ENCODE measurements at regions not wholly inside any gene's neighbourhood (a gene's known extent, or its start where the extent isn't known, plus 50 kb on each side); places are given as distances from the start of the nearest gene placed in this dataset.
"Not testable (repeated sequence)": the region's sequence is repeated elsewhere in the genome, so short reads cannot be mapped to it uniquely, and the experiment has no call there.

DNA sequence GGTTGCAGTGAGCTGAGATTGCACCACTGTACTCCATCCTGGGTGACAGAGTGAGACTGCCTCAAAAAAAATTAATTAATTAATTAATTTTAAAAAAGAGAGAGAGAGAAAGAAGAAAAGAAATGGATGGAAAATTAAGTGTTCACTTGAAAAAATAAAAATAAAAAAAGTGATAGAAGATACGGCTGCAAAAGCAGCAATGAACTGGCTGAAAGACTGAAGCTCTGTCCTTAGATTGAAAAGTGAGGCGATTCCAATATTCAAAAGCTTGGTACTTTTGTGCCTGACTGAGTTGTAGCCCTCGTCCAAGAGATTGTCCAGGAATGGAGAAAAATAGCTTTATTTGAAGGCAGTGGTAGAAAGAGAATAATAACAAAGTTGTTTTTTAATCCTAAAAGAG is 154.6 kb downstream of the ADSS2 start:
- no peak for DNase-seq (ENCODE audit: low read depth)

DNA sequence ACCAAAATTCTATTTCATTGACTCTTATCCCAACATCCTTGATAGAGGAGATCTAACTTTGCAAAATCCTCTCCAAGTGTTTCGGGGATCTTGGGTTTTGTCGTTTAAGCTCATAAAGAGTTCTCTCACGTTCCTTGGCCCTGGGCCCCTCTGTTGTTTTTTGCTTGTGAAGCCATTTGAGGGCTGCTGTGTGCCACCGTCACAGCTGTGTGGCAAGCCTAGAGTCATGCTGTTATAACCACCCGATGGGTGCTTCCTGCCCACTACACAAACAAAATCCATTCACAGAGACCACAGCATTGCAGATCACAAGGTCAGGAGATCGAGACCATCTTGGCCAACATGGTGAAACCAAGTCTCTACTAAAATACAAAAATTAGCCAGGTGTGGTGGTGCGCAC is 154.1 kb downstream of the ADSS2 start:
- no peak for DNase-seq (ENCODE audit: low read depth)

DNA sequence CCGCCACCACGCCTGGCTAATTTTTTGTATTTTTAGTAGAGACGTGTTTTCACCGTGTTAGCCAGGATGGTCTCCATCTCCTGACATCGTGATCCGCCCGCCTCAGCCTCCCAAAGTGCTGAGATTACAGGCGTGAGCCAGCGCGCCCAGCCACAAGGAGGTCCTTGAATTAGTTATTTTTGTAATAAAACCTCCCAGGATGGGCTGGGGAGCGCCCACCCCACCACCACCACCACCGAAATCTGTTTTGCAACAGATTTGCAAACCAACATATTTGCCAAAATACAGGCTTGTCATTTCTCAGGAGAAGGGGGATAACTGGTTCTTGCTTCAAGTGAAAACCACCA is 151.7 kb downstream of the ADSS2 start:
- DNase-seq (ENCODE audit: low read depth), result not testable (repeated sequence)

DNA sequence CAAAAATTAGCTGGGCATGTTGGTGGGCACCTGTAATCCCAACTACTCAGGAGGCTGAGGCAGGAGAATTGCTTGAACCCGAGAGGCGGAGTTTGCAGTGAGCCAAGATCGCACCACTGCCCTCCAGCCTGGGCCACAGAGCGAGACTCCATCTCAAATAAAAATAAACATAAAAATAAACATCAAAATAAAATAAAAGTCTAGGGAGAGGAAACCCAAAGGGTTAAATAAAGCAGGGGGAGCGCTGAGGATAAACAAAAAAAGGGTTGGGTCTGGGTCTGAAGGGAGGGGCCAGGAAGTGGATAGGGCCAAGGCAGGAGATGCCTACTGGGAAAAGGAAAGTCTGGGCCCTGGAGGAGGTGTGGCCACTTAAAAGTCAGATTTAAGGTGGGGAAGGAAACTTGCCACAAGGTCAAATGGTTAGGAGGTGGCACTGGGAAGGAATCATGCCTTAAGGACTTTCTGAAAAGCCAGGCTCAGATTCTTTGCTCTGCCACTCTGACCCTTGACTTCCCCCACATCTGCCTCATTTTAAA is 150.0 kb downstream of the ADSS2 start:
- DNase-seq (ENCODE audit: low read depth), result no peak

DNA sequence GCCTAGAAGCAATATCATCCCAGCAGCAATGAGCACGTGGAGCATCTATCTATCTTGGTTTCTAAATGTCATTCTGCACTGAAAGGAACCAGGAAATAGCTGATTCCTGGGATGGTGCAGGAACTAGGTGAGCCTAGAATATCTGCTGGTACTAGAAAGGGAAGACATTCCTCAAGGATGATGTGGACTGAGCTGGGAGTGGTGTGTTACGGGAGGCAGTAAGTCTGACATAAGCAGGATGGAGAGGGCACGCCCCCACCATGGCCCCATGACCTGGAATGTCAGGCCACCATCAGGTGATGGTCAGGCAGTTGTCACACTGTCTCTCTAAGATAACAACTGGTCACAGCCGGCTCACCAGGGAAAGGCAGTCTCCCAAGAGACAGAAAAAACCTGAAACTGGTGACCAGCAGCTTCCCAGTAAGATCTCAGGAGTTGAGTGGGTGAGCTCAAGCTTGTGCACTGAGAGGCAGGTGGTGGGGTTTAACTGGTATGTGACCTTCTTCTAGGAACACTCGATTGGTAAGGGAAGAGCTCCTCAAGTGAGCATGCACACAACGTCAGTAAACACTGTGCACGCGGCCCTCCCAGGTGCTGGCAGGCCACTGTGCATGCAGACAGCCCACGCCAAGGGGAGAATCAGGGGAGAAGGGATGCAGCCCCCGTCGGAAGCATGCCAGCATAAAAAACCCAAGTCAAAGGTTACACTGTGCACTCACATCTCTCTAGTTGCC is 148.7 kb downstream of the ADSS2 start:
- no peak for DNase-seq (ENCODE audit: low read depth)

DNA sequence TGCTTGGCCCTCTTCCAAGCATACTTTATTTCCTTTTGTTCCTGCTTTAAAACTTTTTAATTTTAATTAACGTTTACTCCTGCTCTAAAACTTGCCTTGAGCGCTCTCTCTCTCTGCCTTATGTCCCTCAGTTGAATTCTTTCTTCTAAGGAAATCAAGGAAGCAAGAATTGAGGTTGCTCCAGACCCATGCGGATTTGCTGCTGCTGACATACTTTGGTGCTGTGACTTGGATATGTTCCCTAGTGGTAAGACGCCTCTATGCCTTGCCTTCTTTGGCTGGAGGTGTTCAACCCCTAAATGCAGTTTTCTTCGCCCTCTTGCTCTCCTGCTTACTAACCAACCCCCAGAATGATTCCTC is 148.1 kb downstream of the ADSS2 start:
- DNase-seq (ENCODE audit: low read depth), result no peak

DNA sequence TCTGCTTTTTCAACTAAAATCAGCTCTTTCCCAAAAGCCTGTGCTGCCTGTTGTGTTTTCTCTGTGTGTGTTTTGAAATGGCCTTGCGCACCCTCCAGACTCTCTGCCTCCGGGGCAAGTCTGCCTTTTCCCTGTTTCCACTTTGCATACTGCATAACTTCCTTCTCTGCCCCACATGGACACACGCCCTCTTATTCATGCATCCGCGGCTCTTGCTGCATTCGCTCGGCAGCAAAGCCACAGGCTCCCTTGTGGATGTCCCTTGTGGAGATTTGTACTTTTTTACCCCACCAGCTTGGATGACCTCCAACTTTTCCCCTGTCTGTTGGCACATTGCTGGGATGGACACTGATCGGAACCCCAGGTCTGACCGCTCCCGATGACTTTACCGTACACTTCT is 147.6 kb downstream of the ADSS2 start:
- no peak for DNase-seq (ENCODE audit: low read depth)

DNA sequence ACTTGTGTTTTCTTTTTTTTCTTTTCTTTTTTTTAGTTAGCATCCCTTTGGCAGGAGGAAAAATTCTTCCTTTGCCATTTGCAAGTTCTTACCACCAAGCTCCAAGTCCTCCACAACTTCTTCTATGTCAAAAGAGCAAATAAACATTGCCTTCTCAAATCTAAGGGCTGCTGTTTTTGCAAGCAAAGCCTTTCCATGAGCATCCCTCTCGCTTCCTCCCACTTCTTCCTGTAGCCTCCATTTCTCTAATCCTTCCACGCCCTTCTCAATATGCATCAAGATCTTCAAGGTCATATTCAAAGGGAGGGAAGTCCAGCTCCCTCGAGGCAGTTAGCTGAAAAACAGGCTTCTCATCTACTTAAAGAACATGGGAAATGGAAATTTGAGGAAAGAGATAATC is 147.1 kb downstream of the ADSS2 start:
- DNase-seq (ENCODE audit: low read depth), result no peak

DNA sequence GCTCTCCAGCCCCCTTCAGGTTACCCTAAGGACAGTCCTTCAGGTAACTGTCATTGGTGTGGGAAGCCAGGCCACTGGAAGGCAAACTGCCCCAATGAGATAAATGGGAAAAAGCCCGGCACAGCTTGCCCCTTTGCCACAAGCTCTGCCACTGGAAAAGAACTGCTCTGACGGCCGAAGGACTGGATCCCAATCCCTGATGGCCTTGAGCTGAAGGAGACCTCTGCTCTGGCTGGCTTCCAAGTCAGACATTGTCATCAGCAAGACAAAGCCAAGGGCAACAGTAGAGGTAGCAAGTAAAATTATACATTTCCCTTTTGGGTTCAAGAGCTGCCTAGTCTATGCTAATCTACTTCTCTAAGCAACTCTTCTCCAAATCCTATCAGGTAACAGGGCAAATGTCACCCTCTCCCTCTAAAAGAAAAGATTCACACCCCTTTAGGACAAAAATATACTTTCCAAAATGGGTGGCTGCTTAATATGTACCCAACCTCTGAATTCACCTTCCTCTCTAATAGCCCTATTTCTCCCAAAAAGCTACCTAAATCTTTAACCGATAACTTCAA is 145.8 kb downstream of the ADSS2 start:
- no peak for DNase-seq (ENCODE audit: low read depth)

DNA sequence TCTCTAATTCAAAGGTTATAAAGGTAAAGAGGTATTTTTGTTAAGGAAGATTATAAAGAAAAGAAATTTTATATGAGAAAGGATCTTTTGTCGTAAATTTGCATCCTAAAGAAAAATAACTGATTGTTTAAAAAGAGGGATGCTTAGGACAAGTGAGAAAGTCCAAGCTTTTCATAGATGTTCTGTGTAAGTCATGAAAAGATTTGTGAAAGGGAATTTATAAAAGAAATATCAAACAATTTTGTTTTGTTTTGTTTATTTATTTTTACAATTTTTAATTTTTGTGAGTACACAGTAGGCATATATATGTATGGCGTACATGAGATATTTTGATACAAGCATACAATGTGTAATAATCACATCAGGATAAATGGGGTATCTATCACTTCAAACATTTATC is 145.2 kb downstream of the ADSS2 start:
- no peak for DNase-seq (ENCODE audit: low read depth)

DNA sequence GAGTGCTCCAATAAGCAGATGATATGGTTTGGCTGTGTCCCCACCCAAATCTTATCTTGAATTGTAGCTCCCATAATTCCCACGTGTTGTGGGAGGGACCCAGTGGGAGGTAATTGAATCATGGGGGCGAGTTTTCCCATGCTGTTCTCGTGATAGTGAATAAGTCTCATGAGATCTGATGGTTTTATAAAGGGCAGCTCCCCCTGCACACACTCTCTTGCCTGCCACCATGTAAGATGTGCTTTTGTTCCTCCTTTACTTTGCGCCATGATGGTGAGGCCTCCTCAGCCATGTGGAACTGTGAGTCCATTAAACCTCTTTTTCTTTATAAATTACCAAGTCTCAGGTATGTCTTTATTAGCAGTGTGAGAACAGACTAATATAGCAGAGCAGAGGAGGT is 142.5 kb downstream of the ADSS2 start:
- not testable (repeated sequence) for DNase-seq (ENCODE audit: low read depth)

DNA sequence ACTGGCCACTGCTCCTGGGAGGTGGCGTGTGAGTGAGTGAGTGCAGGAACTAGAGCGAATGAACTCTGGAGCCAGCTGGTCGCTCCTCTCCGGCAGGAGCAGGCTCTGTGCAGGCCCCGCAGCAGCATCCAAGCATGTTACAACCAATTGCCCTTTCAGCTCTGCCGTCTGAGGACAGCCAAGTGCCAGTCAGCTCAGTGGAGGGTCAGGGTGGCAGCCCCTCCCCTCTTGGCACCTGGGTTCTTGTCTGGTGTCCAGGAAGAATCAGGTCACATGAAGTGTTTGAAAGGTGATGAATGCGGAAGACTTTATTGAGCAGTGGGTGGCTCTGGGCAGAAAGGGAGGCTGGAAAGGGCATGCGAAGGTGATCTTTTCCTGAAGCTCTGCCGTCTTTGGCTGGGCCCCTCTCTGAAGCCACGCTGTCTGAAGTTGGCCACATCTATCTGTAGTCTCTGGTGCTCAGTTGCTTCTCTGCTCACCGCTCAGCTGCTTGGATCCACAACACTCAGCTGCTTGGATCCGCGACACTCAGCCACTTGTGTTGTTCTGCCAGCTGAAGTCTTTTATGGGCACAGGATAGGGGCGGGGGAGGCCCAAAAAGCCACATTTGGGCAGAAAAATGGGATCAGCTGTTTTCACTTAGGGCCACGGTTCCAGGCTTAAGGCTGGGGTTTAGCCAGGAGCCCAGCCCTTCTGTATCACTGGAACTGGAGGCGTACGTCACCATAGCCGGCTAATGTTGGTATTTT is 139.8 kb downstream of the ADSS2 start:
- DNase-seq (ENCODE audit: low read depth), result no peak

DNA sequence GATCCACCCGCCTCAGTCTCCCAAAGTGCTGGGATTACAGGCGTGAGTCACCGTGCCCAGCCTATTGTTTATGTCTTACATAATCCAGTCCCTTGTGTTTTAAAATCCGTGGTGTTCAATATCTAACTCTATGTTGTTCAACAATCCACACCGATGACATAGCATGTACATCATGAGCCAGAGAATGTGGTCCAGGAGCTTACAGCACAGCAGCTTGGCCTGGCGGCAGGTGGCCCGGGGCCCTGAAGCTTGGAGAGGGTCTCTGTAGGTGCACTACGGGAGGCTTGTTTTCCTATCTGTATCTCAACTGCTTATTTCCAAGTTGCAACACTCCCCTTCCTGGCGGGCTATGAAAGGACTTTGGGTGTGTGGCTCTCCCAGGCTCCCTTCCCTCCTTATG is 138.4 kb downstream of the ADSS2 start:
- no peak for DNase-seq (ENCODE audit: low read depth)

DNA sequence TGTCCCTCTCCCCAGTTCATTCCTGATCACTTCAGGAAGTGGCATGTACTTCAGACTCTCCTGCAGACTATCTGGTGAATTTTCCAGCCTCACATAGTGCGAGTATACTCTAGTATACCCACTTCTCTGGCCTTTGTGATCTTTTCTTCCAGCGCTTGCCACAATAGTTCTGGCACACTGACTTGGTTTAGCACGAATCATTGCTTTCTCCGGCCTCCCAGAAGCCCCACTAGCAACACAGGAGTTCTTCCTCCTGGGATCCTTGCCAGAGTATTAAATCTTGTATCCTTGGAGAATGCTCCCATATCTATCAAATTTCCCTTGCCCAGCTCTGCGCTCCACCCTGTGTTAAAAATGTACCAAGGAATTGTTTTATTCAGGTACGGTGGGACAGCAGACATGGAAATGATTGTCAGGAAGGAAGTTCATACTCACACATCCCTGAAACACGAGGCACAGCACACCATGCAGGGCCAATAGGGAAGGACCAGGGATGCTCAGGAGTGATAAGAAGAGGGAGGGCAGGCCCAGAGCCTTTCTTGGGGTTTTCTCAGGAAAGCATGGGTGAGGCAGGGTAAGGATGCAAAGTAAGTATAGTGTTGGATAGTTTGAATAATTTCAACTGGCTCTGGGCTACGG is 136.7 kb downstream of the ADSS2 start:
- DNase-seq (ENCODE audit: low read depth), result no peak

DNA sequence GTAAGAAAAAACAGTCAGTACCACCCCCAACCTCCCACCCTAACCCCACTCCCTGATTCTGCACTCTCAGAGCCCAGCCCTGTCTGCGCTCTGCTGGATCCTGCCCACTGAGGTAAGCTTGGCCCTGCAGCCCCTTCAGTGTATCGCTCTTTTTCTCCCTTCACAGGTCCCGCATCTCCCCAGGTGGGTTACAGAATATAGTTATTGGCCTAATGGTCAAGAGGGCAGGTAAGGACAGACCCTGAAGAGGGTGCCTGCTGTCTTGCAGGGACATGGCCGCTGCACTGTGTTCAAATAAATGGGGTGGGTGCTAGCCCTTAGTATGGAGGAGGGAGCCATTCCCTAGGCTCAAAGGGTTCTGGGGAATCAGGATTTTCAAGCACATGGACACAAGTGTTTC is 135.7 kb downstream of the ADSS2 start:
- DNase-seq (ENCODE audit: low read depth), result no peak

DNA sequence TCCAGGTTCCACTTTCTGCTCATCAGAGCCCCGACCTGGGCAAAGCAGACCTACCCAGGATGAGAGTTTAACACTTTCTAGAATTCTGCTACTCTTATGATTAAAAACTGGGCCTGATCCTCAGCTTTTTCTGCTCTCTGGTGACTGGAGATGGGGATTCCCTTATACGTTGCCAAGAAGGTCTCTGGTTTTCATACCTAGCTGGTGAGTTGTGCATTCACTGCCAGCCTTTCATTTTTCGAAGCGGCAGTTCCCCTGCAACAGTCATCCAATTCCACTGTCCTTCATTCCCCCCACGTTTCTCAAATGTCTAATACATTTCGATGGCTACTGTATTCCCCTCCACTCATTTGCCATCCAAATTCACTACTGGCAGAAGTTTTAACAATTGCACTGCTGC is 135.3 kb downstream of the ADSS2 start:
- DNase-seq (ENCODE audit: low read depth), result no peak

DNA sequence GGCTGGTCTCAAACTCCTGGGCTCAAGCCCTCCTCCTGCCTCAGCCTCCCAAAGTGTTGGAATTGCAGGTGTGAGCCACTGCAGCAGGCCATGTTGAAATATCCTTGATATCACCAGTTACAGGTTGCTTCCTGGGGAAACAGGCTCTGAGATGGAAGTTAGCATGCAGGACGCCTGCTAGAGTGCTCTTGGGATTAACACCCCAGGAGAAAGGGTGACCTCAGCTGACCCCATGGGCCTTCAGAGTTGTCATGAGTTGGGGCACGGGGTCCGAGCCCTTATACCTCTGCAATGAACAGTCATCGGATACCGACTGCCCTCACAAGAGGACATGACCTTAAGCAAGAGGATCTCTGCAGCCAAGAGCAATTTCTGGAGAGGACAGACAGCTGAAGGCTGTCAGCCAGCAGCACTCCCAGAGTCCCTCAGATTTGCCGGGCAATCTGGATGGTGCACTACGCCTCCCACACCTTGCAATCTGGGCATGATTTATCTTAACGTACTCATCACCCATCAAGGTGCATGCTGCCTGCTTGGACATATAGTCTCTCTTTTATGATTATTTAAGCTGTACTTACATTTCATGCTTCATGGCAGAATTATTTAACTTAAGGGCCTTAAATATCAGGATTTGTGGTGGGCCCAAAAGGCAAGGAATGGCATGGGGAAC is 134.6 kb downstream of the ADSS2 start:
- no peak for DNase-seq (ENCODE audit: low read depth)

DNA sequence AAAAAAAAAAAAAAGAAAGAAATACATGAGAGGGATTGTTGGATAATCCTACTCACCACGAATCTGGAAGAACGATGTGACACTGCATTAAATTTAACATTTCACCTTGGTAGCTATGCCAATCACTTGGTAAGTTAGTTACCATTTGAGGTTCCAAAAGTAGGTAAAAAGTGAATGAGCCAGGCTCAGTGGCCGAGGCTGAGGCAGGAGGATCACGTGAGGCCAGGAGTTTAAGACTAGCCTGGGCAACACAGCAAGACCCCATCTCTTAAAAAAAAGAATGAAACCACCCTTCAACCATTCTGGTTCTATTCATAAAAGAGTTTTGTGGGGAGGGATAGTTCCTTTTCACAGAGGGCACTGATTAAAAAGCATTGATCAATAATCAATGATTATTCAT is 133.6 kb downstream of the ADSS2 start:
- no peak for DNase-seq (ENCODE audit: low read depth)

DNA sequence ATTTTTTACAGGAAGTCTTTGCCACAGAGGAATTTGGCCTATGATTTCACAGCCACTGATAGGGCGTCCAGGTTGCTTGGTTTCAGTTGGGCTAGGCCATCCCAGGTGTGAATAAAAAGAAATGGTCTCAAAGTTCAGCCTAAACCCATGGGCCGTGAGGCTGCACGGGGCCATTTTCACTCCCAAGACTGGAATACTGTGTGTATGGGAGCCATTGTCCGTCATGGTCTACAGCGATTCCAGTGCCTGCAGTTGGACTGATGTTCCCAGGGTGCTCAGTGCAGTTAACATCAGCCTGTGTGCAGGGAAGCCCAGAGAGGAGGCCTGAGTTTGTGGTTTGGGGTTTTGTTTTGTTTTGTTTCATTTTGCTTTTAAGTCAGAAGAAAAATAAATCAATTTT is 133.2 kb downstream of the ADSS2 start:
- DNase-seq (ENCODE audit: low read depth), result no peak

DNA sequence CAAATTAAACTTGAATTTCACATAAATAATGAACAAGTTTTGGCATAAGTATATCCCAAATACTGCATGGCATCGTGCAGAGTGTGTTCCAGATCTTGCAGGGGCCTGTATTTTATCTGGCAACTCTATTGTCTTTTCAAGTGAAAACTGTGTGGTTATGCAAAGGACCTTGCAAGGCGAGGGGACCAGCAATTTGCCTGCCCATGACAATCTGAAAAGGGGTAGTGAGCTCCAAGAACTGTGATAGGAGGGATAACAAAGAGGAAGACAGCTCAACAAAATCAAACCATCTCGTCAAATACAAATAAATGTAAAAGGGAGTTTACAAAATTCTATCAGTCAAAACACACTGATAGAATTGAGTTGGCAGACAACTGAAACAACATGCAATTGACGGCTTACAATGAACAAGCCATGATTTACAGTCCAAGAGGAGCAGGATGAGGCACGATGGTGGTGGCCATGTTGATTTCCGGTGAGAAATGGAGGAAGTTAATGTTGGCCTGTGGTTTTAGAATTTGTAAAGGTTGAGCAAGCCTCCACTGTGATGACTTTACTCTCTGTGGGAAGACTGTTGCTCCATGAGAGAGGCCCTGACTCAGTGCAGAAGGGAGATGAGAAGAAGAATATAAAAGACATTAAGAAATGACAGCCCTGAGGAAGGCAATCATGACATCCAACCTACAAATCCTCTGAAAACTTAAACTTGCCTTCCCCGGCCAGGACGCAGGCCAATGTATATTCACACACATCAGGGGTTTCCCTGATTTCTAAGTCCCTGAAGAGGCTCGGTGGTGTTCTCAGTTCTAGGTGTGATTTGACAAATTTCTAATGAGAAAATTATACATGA is 132.2 kb downstream of the ADSS2 start:
- no peak for DNase-seq (ENCODE audit: low read depth)

DNA sequence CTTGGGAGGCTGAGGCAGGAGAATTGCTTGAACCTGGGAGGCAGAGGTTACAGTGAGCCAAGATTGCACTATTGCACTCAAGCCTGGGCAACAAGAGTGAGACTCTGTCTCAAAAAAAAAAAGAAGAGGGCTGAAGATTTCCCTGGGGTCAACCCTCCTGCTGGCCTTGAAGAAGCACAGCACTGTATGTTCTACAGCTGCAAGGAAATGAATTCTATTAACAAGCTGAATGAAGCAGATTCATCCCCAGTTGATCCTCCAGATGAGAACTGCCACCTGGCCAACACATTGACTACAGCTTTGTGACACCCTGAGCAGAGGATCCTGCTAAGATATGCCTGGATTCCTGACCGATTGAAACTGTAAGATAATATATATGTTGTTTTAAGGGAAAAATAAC is 129.5 kb downstream of the ADSS2 start:
- no peak for DNase-seq (ENCODE audit: low read depth)

Data from fibroblast of the conjunctiva (primary cell).